ENCODE measurements at regions not wholly inside any gene's neighbourhood (a gene's known extent, or its start where the extent isn't known, plus 50 kb on each side); places are given as distances from the start of the nearest gene placed in this dataset.

- TF ChIP-seq CTCF (IDR thresholded peaks at IDR 0.05) (no peak), POLR2A (IDR thresholded peaks at IDR 0.05) (no peak)
Measured at GRCh38 chr18:42157878-42158277, 202.8 kb downstream of the PIK3C3 start.

Measured in tibial nerve (tissue), 3 donors.